ENCODE measurements at regions not wholly inside any gene's neighbourhood (a gene's known extent, or its start where the extent isn't known, plus 50 kb on each side); places are given as distances from the start of the nearest gene placed in this dataset.

DNA sequence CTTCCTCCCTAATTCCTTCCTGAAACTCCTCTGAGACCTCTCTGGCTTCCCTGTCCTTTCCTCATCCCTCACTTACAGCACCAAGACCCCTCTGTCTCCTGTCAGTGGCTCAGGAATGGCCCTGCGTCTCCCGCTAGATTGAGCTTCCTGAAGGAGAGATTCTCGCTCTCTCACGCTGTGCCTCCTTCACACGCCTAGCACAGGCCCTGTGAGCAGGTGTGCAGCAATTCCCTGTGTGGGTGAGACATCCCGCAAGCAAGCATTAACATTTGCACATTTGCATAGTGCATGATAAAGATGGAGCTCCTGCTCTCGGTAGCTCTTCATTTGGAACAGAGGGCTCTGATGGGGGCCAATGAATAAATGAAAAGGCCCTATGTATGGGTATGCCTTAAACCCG, 159.8 kb downstream of the ADAMTS15 start:
- TF ChIP-seq, protein P1, sequence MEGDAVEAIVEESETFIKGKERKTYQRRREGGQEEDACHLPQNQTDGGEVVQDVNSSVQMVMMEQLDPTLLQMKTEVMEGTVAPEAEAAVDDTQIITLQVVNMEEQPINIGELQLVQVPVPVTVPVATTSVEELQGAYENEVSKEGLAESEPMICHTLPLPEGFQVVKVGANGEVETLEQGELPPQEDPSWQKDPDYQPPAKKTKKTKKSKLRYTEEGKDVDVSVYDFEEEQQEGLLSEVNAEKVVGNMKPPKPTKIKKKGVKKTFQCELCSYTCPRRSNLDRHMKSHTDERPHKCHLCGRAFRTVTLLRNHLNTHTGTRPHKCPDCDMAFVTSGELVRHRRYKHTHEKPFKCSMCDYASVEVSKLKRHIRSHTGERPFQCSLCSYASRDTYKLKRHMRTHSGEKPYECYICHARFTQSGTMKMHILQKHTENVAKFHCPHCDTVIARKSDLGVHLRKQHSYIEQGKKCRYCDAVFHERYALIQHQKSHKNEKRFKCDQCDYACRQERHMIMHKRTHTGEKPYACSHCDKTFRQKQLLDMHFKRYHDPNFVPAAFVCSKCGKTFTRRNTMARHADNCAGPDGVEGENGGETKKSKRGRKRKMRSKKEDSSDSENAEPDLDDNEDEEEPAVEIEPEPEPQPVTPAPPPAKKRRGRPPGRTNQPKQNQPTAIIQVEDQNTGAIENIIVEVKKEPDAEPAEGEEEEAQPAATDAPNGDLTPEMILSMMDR (IDR thresholded peaks at IDR 0.05), result no peak
- TF ChIP-seq POLR2A (IDR thresholded peaks at IDR 0.05), result no peak
